ENCODE measurements at regions not wholly inside any gene's neighbourhood (a gene's known extent, or its start where the extent isn't known, plus 50 kb on each side); places are given as distances from the start of the nearest gene placed in this dataset.

GRCh38 chr1:222920169-222920568 is 105.3 kb downstream of the DISP1 start (continued):
- TF ChIP-seq E2F6 (IDR thresholded peaks at IDR 0.05) (no peak), TEAD4 (IDR thresholded peaks at IDR 0.05; ENCODE audit: low read depth, low read length) (no peak)
